KMS-11 (cell line): ENCODE measurements at regions not wholly inside any gene's neighbourhood (a gene's known extent, or its start where the extent isn't known, plus 50 kb on each side); places are given as distances from the start of the nearest gene placed in this dataset.

Experiments
- H2AFZ ChIP-seq: fragments of 200-600 bp; sonication (generic); 2 replicates; pipeline ENCODE4 v1.6.1; 2016; ENCODE audit warnings: antibody characterized with exemption, mixed run types, low read depth
- H3K27ac ChIP-seq: fragments of 200-600 bp; sonication (generic); 2 replicates; pipeline ENCODE4 v1.6.1; 2016; ENCODE audit warnings: mild to moderate bottlenecking, mixed run types
- H3K27me3 ChIP-seq: fragments of 200-600 bp; sonication (generic); 2 replicates; pipeline ENCODE4 v1.6.1; 2017; ENCODE audit warnings: mild to moderate bottlenecking, low read depth, mixed run types, moderate library complexity; ENCODE audit not compliant: insufficient read depth
- H3K36me3 ChIP-seq: fragments of 200-600 bp; sonication (generic); 2 replicates; pipeline ENCODE4 v1.6.1; 2017; ENCODE audit warnings: mild to moderate bottlenecking, mixed run types; ENCODE audit not compliant: insufficient read depth
- H3K4me1 ChIP-seq: fragments of 200-600 bp; sonication (generic); 2 replicates; pipeline ENCODE4 v1.6.1; 2016; ENCODE audit warnings: mild to moderate bottlenecking, low read depth, mixed run types; ENCODE audit not compliant: poor library complexity, severe bottlenecking
- H3K4me2 ChIP-seq: fragments of 200-600 bp; sonication (generic); 2 replicates; pipeline ENCODE4 v1.7.0; 2016; ENCODE audit warnings: mild to moderate bottlenecking, mixed run types
- H3K4me3 ChIP-seq: fragments of 200-600 bp; sonication (generic); IDR thresholded peaks from 2 replicates; pipeline ENCODE4 v1.6.1; 2017; ENCODE audit warnings: low read depth, low read length, mixed read lengths; ENCODE audit not compliant: insufficient read depth
- H3K79me2 ChIP-seq: fragments of 200-600 bp; sonication (generic); 2 replicates; pipeline ENCODE4 v1.6.1; 2016; ENCODE audit warnings: low read depth, mixed run types; ENCODE audit not compliant: insufficient read depth
- H3K9ac ChIP-seq: fragments of 200-600 bp; sonication (generic); 2 replicates; pipeline ENCODE4 v1.6.1; 2016; ENCODE audit warnings: mild to moderate bottlenecking, mixed run types
- H4K20me1 ChIP-seq: fragments of 200-600 bp; sonication (generic); 2 replicates; pipeline ENCODE4 v1.6.1; 2016; ENCODE audit warnings: mild to moderate bottlenecking, mixed run types; ENCODE audit not compliant: insufficient read depth
- CTCF ChIP-seq: fragments of 200-600 bp; sonication (generic); conservative IDR thresholded peaks from 2 replicates; pipeline ENCODE4 v1.6.1; 2017; ENCODE audit warnings: low read depth, mild to moderate bottlenecking, antibody characterized with exemption, low read length, moderate library complexity, mixed read lengths

- Histone ChIP-seq H3K4me1 (peaks cover 28% of the 10 kb centered on the region), H2AFZ (no peak overlapping the region), H3K79me2 (no peaks in the 10 kb centered on the region), H3K9ac (no peak overlapping the region), H3K27ac (no peak overlapping the region), H3K36me3 (no peaks in the 10 kb centered on the region), H3K4me2 (no peak overlapping the region), H3K4me3 (no peak overlapping the region), H4K20me1 (no peaks in the 10 kb centered on the region), H3K27me3 (no peaks in the 10 kb centered on the region)
- TF ChIP-seq CTCF: no peak
These were observed 424.1 kb upstream of the DYNLRB2 start for GRCh38 chr16:80116711-80117110.

- H2AFZ ChIP-seq: no peak overlapping the region
- H3K36me3 ChIP-seq: no peaks in the 10 kb centered on the region
- H3K4me1 ChIP-seq: peaks cover 28% of the 10 kb centered on the region
- TF ChIP-seq CTCF: no peak
- H3K27me3 ChIP-seq: no peaks in the 10 kb centered on the region
- peak overlapping the region; percentile 36; the same call in 1 of the 2 replicates for H3K4me2 ChIP-seq
- no peak overlapping the region for H3K9ac ChIP-seq
- no peak overlapping the region for H3K27ac ChIP-seq
- H3K4me3 ChIP-seq: no peak overlapping the region
- H3K79me2 ChIP-seq: no peaks in the 10 kb centered on the region
- H4K20me1 ChIP-seq: no peaks in the 10 kb centered on the region
These were observed 426.1 kb upstream of the DYNLRB2 start for GRCh38 chr16:80114699-80115098.

GRCh38 chr16:80113873-80114574 lies 426.8 kb upstream of the DYNLRB2 start:
- Histone ChIP-seq H3K4me3 (no peak overlapping the region), H3K9ac (no peak overlapping the region), H3K4me2 (peak overlapping the region; percentile 36; the same call in 1 of the 2 replicates), H3K79me2 (no peaks in the 10 kb centered on the region), H3K4me1 (peaks cover 28% of the 10 kb centered on the region), H4K20me1 (no peaks in the 10 kb centered on the region), H2AFZ (no peak overlapping the region), H3K36me3 (no peaks in the 10 kb centered on the region), H3K27ac (no peak overlapping the region), H3K27me3 (no peaks in the 10 kb centered on the region)
- TF ChIP-seq CTCF: no peak

- no peak overlapping the region for H2AFZ ChIP-seq
- H3K4me1 ChIP-seq: peaks cover 18% of the 10 kb centered on the region
- H3K9ac ChIP-seq: no peak overlapping the region
- H3K4me2 ChIP-seq: no peak overlapping the region
- H3K27ac ChIP-seq: no peak overlapping the region
- H3K27me3 ChIP-seq: no peaks in the 10 kb centered on the region
- H3K79me2 ChIP-seq: no peaks in the 10 kb centered on the region
- H4K20me1 ChIP-seq: no peaks in the 10 kb centered on the region
- no peak overlapping the region for H3K4me3 ChIP-seq
- no peaks in the 10 kb centered on the region for H3K36me3 ChIP-seq
- no peak for TF ChIP-seq CTCF
These were observed 431.2 kb upstream of the DYNLRB2 start for GRCh38 chr16:80109581-80109980.
